ENCODE measurements at regions not wholly inside any gene's neighbourhood (a gene's known extent, or its start where the extent isn't known, plus 50 kb on each side); places are given as distances from the start of the nearest gene placed in this dataset.

DNA sequence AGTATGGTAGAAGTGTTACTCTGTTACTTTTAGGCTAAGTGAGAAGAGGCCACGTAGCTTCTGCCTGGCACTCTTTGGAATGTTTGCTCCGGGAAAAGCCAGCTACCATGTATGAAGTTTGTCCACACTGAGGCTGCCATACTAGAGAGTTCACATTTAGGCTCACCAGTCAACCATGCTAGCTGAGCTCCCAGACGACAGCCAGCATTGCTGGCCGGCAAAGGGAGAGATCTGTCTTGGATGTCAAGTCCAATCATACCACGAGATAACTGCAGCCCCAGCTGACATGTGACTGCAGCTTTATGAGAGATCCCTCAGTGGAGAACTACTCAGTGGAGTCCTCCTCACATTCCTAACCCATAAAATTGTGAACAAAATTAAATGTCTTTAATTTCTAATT, 321.2 kb upstream of the F9 start (continued):
- TF ChIP-seq TCF7 (CRISPR knock-in tag; IDR thresholded peaks at IDR 0.05; ENCODE audit: low read depth): no peak
- TF ChIP-seq CREB1 (CRISPR knock-in tag; IDR thresholded peaks at IDR 0.05): no peak
- TF ChIP-seq CBFB (CRISPR knock-in tag; IDR thresholded peaks at IDR 0.05; ENCODE audit: low read depth): no peak
- TF ChIP-seq, protein P1, sequence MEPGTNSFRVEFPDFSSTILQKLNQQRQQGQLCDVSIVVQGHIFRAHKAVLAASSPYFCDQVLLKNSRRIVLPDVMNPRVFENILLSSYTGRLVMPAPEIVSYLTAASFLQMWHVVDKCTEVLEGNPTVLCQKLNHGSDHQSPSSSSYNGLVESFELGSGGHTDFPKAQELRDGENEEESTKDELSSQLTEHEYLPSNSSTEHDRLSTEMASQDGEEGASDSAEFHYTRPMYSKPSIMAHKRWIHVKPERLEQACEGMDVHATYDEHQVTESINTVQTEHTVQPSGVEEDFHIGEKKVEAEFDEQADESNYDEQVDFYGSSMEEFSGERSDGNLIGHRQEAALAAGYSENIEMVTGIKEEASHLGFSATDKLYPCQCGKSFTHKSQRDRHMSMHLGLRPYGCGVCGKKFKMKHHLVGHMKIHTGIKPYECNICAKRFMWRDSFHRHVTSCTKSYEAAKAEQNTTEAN (CRISPR knock-in tag; IDR thresholded peaks at IDR 0.05): no peak
- TF ChIP-seq GRHL2 (CRISPR knock-in tag; IDR thresholded peaks at IDR 0.05; ENCODE audit: insufficient replicate concordance, severe bottlenecking): no peak

DNA sequence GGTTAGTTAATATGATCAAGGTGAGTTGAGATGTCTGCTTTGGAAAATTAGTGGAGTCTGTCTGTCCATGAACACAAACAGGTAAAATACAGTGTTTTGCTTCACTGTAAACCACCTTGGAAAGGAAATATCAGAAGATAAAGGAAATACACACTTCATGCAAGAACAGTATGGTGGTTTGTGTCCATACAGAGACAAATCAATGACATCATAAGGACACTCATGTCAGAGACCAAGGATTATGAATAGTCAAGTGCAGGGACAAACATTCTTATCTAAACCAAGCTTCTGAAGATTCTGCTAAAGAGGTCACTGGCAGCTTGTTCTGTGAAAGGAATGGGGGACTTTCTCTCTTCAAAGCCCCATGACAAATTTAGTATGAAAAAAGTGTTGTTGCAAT, 322.9 kb upstream of the F9 start:
- Mint-ChIP-seq H3K4me1 (peaks cover 18% of the 10 kb centered on the region), H3K36me3 (no peaks in the 10 kb centered on the region), H3K27me3 (ENCODE audit: low read depth) (peaks cover 85% of the 10 kb centered on the region), H3K27ac (no peak overlapping the region), H3K9me3 (no peaks in the 10 kb centered on the region), H3K4me3 (no peak overlapping the region)
- CTCF ChIA-PET: no interaction called here
- DNase-seq (ENCODE audit: low spot score) (no peak), ATAC-seq (no peak)
- TF ChIP-seq, protein P2, sequence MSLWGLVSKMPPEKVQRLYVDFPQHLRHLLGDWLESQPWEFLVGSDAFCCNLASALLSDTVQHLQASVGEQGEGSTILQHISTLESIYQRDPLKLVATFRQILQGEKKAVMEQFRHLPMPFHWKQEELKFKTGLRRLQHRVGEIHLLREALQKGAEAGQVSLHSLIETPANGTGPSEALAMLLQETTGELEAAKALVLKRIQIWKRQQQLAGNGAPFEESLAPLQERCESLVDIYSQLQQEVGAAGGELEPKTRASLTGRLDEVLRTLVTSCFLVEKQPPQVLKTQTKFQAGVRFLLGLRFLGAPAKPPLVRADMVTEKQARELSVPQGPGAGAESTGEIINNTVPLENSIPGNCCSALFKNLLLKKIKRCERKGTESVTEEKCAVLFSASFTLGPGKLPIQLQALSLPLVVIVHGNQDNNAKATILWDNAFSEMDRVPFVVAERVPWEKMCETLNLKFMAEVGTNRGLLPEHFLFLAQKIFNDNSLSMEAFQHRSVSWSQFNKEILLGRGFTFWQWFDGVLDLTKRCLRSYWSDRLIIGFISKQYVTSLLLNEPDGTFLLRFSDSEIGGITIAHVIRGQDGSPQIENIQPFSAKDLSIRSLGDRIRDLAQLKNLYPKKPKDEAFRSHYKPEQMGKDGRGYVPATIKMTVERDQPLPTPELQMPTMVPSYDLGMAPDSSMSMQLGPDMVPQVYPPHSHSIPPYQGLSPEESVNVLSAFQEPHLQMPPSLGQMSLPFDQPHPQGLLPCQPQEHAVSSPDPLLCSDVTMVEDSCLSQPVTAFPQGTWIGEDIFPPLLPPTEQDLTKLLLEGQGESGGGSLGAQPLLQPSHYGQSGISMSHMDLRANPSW (CRISPR knock-in tag; conservative IDR thresholded peaks at IDR 0.05; ENCODE audit: low read depth): no peak
- TF ChIP-seq MYBL2 (CRISPR knock-in tag; IDR thresholded peaks at IDR 0.05): no peak
- POLR2A ChIA-PET: no interaction called here

DNA sequence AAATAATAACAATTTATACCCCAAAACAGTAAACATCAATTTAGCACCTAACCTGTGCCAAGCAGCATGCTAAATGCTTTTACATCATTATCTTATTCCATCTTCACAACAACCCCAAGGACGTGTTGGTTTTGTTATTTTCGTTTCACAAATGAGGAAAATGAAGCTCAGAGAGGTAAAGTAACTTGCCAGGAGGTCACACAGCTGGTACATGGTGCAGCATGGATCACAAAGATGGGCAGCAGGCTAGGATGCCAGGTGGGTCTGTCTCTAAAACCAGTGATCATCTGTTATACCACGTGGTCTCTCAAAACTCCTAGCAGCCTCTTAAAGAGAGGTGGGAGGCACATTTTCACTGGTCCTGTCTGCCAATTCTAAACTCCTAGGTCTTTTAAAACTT, 323.6 kb upstream of the F9 start:
- Mint-ChIP-seq H3K27ac (no peak overlapping the region), H3K36me3 (no peaks in the 10 kb centered on the region), H3K27me3 (ENCODE audit: low read depth) (peaks cover 85% of the 10 kb centered on the region), H3K4me1 (peaks cover 18% of the 10 kb centered on the region), H3K9me3 (no peaks in the 10 kb centered on the region), H3K4me3 (no peak overlapping the region)
- no peak for TF ChIP-seq NR2C2 (CRISPR knock-in tag; IDR thresholded peaks at IDR 0.05)
- TF ChIP-seq SMAD3 (CRISPR knock-in tag; IDR thresholded peaks at IDR 0.05; ENCODE audit: borderline replicate concordance): no peak
- TF ChIP-seq ZBTB21 (CRISPR knock-in tag; IDR thresholded peaks at IDR 0.05; ENCODE audit: borderline replicate concordance): no peak
- TF ChIP-seq, protein P3, sequence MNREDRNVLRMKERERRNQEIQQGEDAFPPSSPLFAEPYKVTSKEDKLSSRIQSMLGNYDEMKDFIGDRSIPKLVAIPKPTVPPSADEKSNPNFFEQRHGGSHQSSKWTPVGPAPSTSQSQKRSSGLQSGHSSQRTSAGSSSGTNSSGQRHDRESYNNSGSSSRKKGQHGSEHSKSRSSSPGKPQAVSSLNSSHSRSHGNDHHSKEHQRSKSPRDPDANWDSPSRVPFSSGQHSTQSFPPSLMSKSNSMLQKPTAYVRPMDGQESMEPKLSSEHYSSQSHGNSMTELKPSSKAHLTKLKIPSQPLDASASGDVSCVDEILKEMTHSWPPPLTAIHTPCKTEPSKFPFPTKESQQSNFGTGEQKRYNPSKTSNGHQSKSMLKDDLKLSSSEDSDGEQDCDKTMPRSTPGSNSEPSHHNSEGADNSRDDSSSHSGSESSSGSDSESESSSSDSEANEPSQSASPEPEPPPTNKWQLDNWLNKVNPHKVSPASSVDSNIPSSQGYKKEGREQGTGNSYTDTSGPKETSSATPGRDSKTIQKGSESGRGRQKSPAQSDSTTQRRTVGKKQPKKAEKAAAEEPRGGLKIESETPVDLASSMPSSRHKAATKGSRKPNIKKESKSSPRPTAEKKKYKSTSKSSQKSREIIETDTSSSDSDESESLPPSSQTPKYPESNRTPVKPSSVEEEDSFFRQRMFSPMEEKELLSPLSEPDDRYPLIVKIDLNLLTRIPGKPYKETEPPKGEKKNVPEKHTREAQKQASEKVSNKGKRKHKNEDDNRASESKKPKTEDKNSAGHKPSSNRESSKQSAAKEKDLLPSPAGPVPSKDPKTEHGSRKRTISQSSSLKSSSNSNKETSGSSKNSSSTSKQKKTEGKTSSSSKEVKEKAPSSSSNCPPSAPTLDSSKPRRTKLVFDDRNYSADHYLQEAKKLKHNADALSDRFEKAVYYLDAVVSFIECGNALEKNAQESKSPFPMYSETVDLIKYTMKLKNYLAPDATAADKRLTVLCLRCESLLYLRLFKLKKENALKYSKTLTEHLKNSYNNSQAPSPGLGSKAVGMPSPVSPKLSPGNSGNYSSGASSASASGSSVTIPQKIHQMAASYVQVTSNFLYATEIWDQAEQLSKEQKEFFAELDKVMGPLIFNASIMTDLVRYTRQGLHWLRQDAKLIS (CRISPR knock-in tag; IDR thresholded peaks at IDR 0.05; ENCODE audit: borderline replicate concordance): no peak
- TF ChIP-seq GABPB1 (CRISPR knock-in tag; IDR thresholded peaks at IDR 0.05): no peak
- no peak for TF ChIP-seq CBFB (CRISPR knock-in tag; IDR thresholded peaks at IDR 0.05; ENCODE audit: low read depth)
- TF ChIP-seq GRHL2 (CRISPR knock-in tag; IDR thresholded peaks at IDR 0.05; ENCODE audit: insufficient replicate concordance, severe bottlenecking): no peak
- TF ChIP-seq, protein P4, sequence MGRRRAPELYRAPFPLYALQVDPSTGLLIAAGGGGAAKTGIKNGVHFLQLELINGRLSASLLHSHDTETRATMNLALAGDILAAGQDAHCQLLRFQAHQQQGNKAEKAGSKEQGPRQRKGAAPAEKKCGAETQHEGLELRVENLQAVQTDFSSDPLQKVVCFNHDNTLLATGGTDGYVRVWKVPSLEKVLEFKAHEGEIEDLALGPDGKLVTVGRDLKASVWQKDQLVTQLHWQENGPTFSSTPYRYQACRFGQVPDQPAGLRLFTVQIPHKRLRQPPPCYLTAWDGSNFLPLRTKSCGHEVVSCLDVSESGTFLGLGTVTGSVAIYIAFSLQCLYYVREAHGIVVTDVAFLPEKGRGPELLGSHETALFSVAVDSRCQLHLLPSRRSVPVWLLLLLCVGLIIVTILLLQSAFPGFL (CRISPR knock-in tag; IDR thresholded peaks at IDR 0.05; ENCODE audit: borderline replicate concordance): no peak
- TF ChIP-seq NFATC4 (CRISPR knock-in tag; IDR thresholded peaks at IDR 0.05): no peak
- TF ChIP-seq HMGA2 (CRISPR knock-in tag; IDR thresholded peaks at IDR 0.05): no peak
- TF ChIP-seq ZNF219 (CRISPR knock-in tag; IDR thresholded peaks at IDR 0.05; ENCODE audit: borderline replicate concordance): no peak
- no peak for TF ChIP-seq CREB1 (CRISPR knock-in tag; IDR thresholded peaks at IDR 0.05)
- TF ChIP-seq TEAD4 (CRISPR knock-in tag; IDR thresholded peaks at IDR 0.05): no peak
- TF ChIP-seq SP1 (CRISPR knock-in tag; conservative IDR thresholded peaks at IDR 0.05): no peak
- TF ChIP-seq ESRRA (CRISPR knock-in tag; IDR thresholded peaks at IDR 0.05; ENCODE audit: borderline replicate concordance): no peak
- no peak for ATAC-seq
- CTCF ChIA-PET: no interaction called here
- POLR2A ChIA-PET: no interaction called here
- DNase-seq (ENCODE audit: low spot score): no peak

Data from WTC11 (cell line).